ENCODE measurements at regions not wholly inside any gene's neighbourhood (a gene's known extent, or its start where the extent isn't known, plus 50 kb on each side); places are given as distances from the start of the nearest gene placed in this dataset.
"Not testable (repeated sequence)": the region's sequence is repeated elsewhere in the genome, so short reads cannot be mapped to it uniquely, and the experiment has no call there.

GRCh38 chr6:25137916-25138232 lies 141.3 kb upstream of the CARMIL1 start:
- Mint-ChIP-seq H3K27me3 (ENCODE audit: insufficient read depth) (no peaks in the 10 kb centered on the region), H3K9me3 (peaks cover 30% of the 10 kb centered on the region), H3K27ac (no peak overlapping the region), H3K4me1 (no peaks in the 10 kb centered on the region), H3K36me3 (ENCODE audit: low read depth) (peaks cover 4% of the 10 kb centered on the region), H3K4me3 (no peak overlapping the region)
- no peak for TF ChIP-seq CTCF (conservative IDR thresholded peaks at IDR 0.05)
- no peaks in the 10 kb centered on the region for H3K27me3 ChIP-seq (ENCODE audit: control insufficient read depth, insufficient read depth, low read length, poor library complexity, severe bottlenecking)
- H3K4me1 ChIP-seq (ENCODE audit: control insufficient read depth, insufficient read depth, low read length), result no peaks in the 10 kb centered on the region
- no peak overlapping the region for H3K4me3 ChIP-seq (ENCODE audit: low read length)
- 78 to 91% methylated on average over 4 to 5 of the region's 5 CpGs for WGBS, 2 experiments (ENCODE audit: insufficient coverage in 1 of 2, insufficient read length in 1 of 2)
- DNase-seq, result no peak
- peaks cover 25% of the 10 kb centered on the region for H3K9me3 ChIP-seq (ENCODE audit: control insufficient read depth, low read length)
- no peaks in the 10 kb centered on the region for H3K36me3 ChIP-seq (ENCODE audit: control insufficient read depth, insufficient read depth, low read length)
- no peak overlapping the region for H3K27ac ChIP-seq (ENCODE audit: low read depth, low read length)
- no peak overlapping the region for H3K9ac ChIP-seq (ENCODE audit: extremely low read depth, low read length, poor library complexity, severe bottlenecking)

- Histone ChIP-seq H3K27me3 (ENCODE audit: control insufficient read depth, insufficient read depth, low read length, poor library complexity, severe bottlenecking) (no peaks in the 10 kb centered on the region), H3K9ac (ENCODE audit: extremely low read depth, low read length, poor library complexity, severe bottlenecking) (no peak overlapping the region), H3K4me3 (ENCODE audit: low read length) (no peak overlapping the region), H3K36me3 (ENCODE audit: control insufficient read depth, insufficient read depth, low read length) (no peaks in the 10 kb centered on the region), H3K4me1 (ENCODE audit: control insufficient read depth, insufficient read depth, low read length) (no peaks in the 10 kb centered on the region), H3K9me3 (ENCODE audit: control insufficient read depth, low read length) (peaks cover 20% of the 10 kb centered on the region), H3K27ac (ENCODE audit: low read depth, low read length) (no peak overlapping the region)
- Mint-ChIP-seq H3K4me3 (no peak overlapping the region), H3K36me3 (ENCODE audit: low read depth) (no peaks in the 10 kb centered on the region), H3K27ac (no peak overlapping the region), H3K27me3 (ENCODE audit: insufficient read depth) (no peaks in the 10 kb centered on the region), H3K9me3 (peaks cover 26% of the 10 kb centered on the region), H3K4me1 (no peaks in the 10 kb centered on the region)
- WGBS, 2 experiments (ENCODE audit: insufficient coverage in 1 of 2, insufficient read length in 1 of 2), result 81 to 87% methylated on average over 7 of the region's 7 CpGs
- no peak for TF ChIP-seq CTCF (conservative IDR thresholded peaks at IDR 0.05)
- DNase-seq, result no peak
These were observed 140.8 kb upstream of the CARMIL1 start for GRCh38 chr6:25138233-25138933.

GRCh38 chr6:25138934-25139415 lies 140.2 kb upstream of the CARMIL1 start:
- Mint-ChIP-seq H3K27me3 (ENCODE audit: insufficient read depth) (no peaks in the 10 kb centered on the region), H3K4me3 (no peak overlapping the region), H3K9me3 (peaks cover 22% of the 10 kb centered on the region), H3K27ac (no peak overlapping the region), H3K4me1 (no peaks in the 10 kb centered on the region), H3K36me3 (ENCODE audit: low read depth) (no peaks in the 10 kb centered on the region)
- Histone ChIP-seq H3K9ac (ENCODE audit: extremely low read depth, low read length, poor library complexity, severe bottlenecking) (no peak overlapping the region), H3K27me3 (ENCODE audit: control insufficient read depth, insufficient read depth, low read length, poor library complexity, severe bottlenecking) (no peaks in the 10 kb centered on the region), H3K4me1 (ENCODE audit: control insufficient read depth, insufficient read depth, low read length) (no peaks in the 10 kb centered on the region), H3K27ac (ENCODE audit: low read depth, low read length) (no peak overlapping the region), H3K36me3 (ENCODE audit: control insufficient read depth, insufficient read depth, low read length) (no peaks in the 10 kb centered on the region), H3K4me3 (ENCODE audit: low read length) (no peak overlapping the region), H3K9me3 (ENCODE audit: control insufficient read depth, low read length) (peaks cover 14% of the 10 kb centered on the region)
- 88% methylated on average over 2 of the region's 2 CpGs; no CpG with 5 or more reads in 1 of the 2 experiments for WGBS, 2 experiments (ENCODE audit: insufficient coverage in 1 of 2, insufficient read length in 1 of 2)
- DNase-seq, result no peak
- no peak for TF ChIP-seq CTCF (conservative IDR thresholded peaks at IDR 0.05)

- WGBS, 2 experiments (ENCODE audit: insufficient coverage in 1 of 2, insufficient read length in 1 of 2), result 96% methylated on average over 27 to 36 of the region's 36 CpGs
These were observed 139.6 kb upstream of the CARMIL1 start for GRCh38 chr6:25139608-25140007.

More at GRCh38 chr6:25139608-25140007, 139.6 kb upstream of the CARMIL1 start:
- not testable (repeated sequence) for H3K27me3 ChIP-seq (ENCODE audit: control insufficient read depth, insufficient read depth, low read length, poor library complexity, severe bottlenecking); H3K27me3 Mint-ChIP-seq (ENCODE audit: insufficient read depth); H3K4me3 ChIP-seq (ENCODE audit: low read length); DNase-seq; H3K4me1 Mint-ChIP-seq; H3K4me1 ChIP-seq (ENCODE audit: control insufficient read depth, insufficient read depth, low read length); H3K27ac ChIP-seq (ENCODE audit: low read depth, low read length); H3K36me3 ChIP-seq (ENCODE audit: control insufficient read depth, insufficient read depth, low read length); H3K9ac ChIP-seq (ENCODE audit: extremely low read depth, low read length, poor library complexity, severe bottlenecking); H3K4me3 Mint-ChIP-seq; H3K27ac Mint-ChIP-seq; H3K9me3 ChIP-seq (ENCODE audit: control insufficient read depth, low read length); H3K36me3 Mint-ChIP-seq (ENCODE audit: low read depth)
- peaks cover 15% of the 10 kb centered on the region for H3K9me3 Mint-ChIP-seq
